ENCODE measurements at regions not wholly inside any gene's neighbourhood (a gene's known extent, or its start where the extent isn't known, plus 50 kb on each side); places are given as distances from the start of the nearest gene placed in this dataset.

- peak; percentile 20 for DNase-seq
These were observed 193.4 kb upstream of the PDE1C start for GRCh38 chr7:32263611-32264010.

- DNase-seq: no peak
These were observed 192.1 kb upstream of the PDE1C start for GRCh38 chr7:32262315-32262714.

- no peak for DNase-seq
These were observed 189.9 kb upstream of the PDE1C start for GRCh38 chr7:32259931-32260596.

- no peak for DNase-seq
These were observed 188.1 kb upstream of the PDE1C start for GRCh38 chr7:32258265-32258664.

- DNase-seq: peak; percentile 14
These were observed 187.4 kb upstream of the PDE1C start for GRCh38 chr7:32257621-32258020.

- no peak for DNase-seq
These were observed 186.6 kb upstream of the PDE1C start for GRCh38 chr7:32256811-32257210.

- DNase-seq: no peak
These were observed 186.2 kb upstream of the PDE1C start for GRCh38 chr7:32256376-32256775.

- no peak for DNase-seq
These were observed 184.8 kb upstream of the PDE1C start for GRCh38 chr7:32255036-32255435.

GRCh38 chr7:32253299-32253698, 183.1 kb upstream of the PDE1C start:
- no peak for DNase-seq

GRCh38 chr7:32251659-32252058, 181.5 kb upstream of the PDE1C start:
- no peak for DNase-seq

GRCh38 chr7:32250471-32251260, 180.5 kb upstream of the PDE1C start:
- peak; percentile 5 for DNase-seq

GRCh38 chr7:32250003-32250402, 179.8 kb upstream of the PDE1C start:
- no peak for DNase-seq

GRCh38 chr7:32248522-32248921, 178.3 kb upstream of the PDE1C start:
- DNase-seq: no peak

- DNase-seq: no peak
These were observed 174.7 kb upstream of the PDE1C start for GRCh38 chr7:32244806-32245345.

- no peak for DNase-seq
These were observed 173.6 kb upstream of the PDE1C start for GRCh38 chr7:32243687-32244290.

GRCh38 chr7:32242436-32242835, 172.2 kb upstream of the PDE1C start:
- no peak for DNase-seq

GRCh38 chr7:32241636-32242035, 171.4 kb upstream of the PDE1C start:
- DNase-seq: no peak

- DNase-seq: no peak
These were observed 169.6 kb upstream of the PDE1C start for GRCh38 chr7:32239764-32240163.

GRCh38 chr7:32228601-32229000, 158.4 kb upstream of the PDE1C start:
- no peak for DNase-seq

- DNase-seq: no peak
These were observed 157.5 kb upstream of the PDE1C start for GRCh38 chr7:32227746-32228145.

GRCh38 chr7:32224276-32224675, 154.1 kb upstream of the PDE1C start:
- no peak for DNase-seq

GRCh38 chr7:32223721-32224120, 153.5 kb upstream of the PDE1C start:
- no peak for DNase-seq

GRCh38 chr7:32223071-32223650, 153.0 kb upstream of the PDE1C start:
- DNase-seq: no peak

All from hematopoietic multipotent progenitor cell treated with erythropoietin and hydrocortisone succinate and interleukin-3 and kit ligand, for 8 days (in vitro differentiated cells).